ENCODE measurements at regions not wholly inside any gene's neighbourhood (a gene's known extent, or its start where the extent isn't known, plus 50 kb on each side); places are given as distances from the start of the nearest gene placed in this dataset.
"Not testable (repeated sequence)": the region's sequence is repeated elsewhere in the genome, so short reads cannot be mapped to it uniquely, and the experiment has no call there.

GRCh38 chr3:96480881-96481280, 333.5 kb upstream of the EPHA6 start:
- Histone ChIP-seq H3K27ac (ENCODE audit: low read depth in 1 of 2, low read length in 2 of 2) (no peak overlapping the region), H3K9me3 (ENCODE audit: control insufficient read depth, low read length) (no peaks in the 10 kb centered on the region), H3K36me3 (ENCODE audit: control insufficient read depth in 1 of 2, insufficient read depth in 2 of 2, low read length in 1 of 2) (no peaks in the 10 kb centered on the region), H3K4me1 (ENCODE audit: control insufficient read depth in 1 of 2, insufficient read depth in 2 of 2, low read length in 2 of 2) (no peaks in the 10 kb centered on the region), H3K27me3 (ENCODE audit: control insufficient read depth in 1 of 2, insufficient read depth in 2 of 2, low read length in 1 of 2) (no peaks in the 10 kb centered on the region), H3K4me3 (ENCODE audit: low read length in 2 of 2) (no peak overlapping the region)
- intact Hi-C loops (cut with DNase I) = no loop called here
- DNase-seq (no peak), ATAC-seq (ENCODE audit: low FRiP score) (no peak)
- 93 to 95% methylated on average over 18 of the region's 18 CpGs for WGBS, 2 donors

GRCh38 chr3:96483191-96483590, 331.2 kb upstream of the EPHA6 start:
- WGBS, 2 donors = 67 to 79% methylated on average over 1 of the region's 1 CpG
- intact Hi-C loops (cut with DNase I); H3K4me1 ChIP-seq (ENCODE audit: control insufficient read depth in 1 of 2, insufficient read depth in 2 of 2, low read length in 2 of 2); H3K27me3 ChIP-seq (ENCODE audit: control insufficient read depth in 1 of 2, insufficient read depth in 2 of 2, low read length in 1 of 2); H3K9me3 ChIP-seq (ENCODE audit: control insufficient read depth, low read length); DNase-seq; H3K4me3 ChIP-seq (ENCODE audit: low read length in 2 of 2); H3K27ac ChIP-seq (ENCODE audit: low read depth in 1 of 2, low read length in 2 of 2); H3K36me3 ChIP-seq (ENCODE audit: control insufficient read depth in 1 of 2, insufficient read depth in 2 of 2, low read length in 1 of 2); ATAC-seq (ENCODE audit: low FRiP score): not testable (repeated sequence)

- no peak for DNase-seq
- Histone ChIP-seq H3K36me3 (ENCODE audit: control insufficient read depth in 1 of 2, insufficient read depth in 2 of 2, low read length in 1 of 2) (no peaks in the 10 kb centered on the region), H3K9me3 (ENCODE audit: control insufficient read depth, low read length) (no peaks in the 10 kb centered on the region), H3K27me3 (ENCODE audit: control insufficient read depth in 1 of 2, insufficient read depth in 2 of 2, low read length in 1 of 2) (no peaks in the 10 kb centered on the region), H3K4me3 (ENCODE audit: low read length in 2 of 2) (no peak overlapping the region), H3K27ac (ENCODE audit: low read depth in 1 of 2, low read length in 2 of 2) (no peak overlapping the region), H3K4me1 (ENCODE audit: control insufficient read depth in 1 of 2, insufficient read depth in 2 of 2, low read length in 2 of 2) (no peaks in the 10 kb centered on the region)
- intact Hi-C loops (cut with DNase I) = no loop called here
- ATAC-seq (ENCODE audit: low FRiP score) = no peak
Observed at GRCh38 chr3:96483781-96484180, 330.6 kb upstream of the EPHA6 start.

GRCh38 chr3:96488708-96489107, 325.7 kb upstream of the EPHA6 start:
- intact Hi-C loops (cut with DNase I) = no loop called here

GRCh38 chr3:96491023-96491422, 323.4 kb upstream of the EPHA6 start:
- DNase-seq (no peak), ATAC-seq (ENCODE audit: low FRiP score) (no peak)
- Histone ChIP-seq H3K4me3 (ENCODE audit: low read length in 2 of 2) (no peak overlapping the region), H3K27me3 (ENCODE audit: control insufficient read depth in 1 of 2, insufficient read depth in 2 of 2, low read length in 1 of 2) (no peaks in the 10 kb centered on the region), H3K9me3 (ENCODE audit: control insufficient read depth, low read length) (peaks cover 6% of the 10 kb centered on the region), H3K27ac (ENCODE audit: low read depth in 1 of 2, low read length in 2 of 2) (no peak overlapping the region), H3K36me3 (ENCODE audit: control insufficient read depth in 1 of 2, insufficient read depth in 2 of 2, low read length in 1 of 2) (no peaks in the 10 kb centered on the region), H3K4me1 (ENCODE audit: control insufficient read depth in 1 of 2, insufficient read depth in 2 of 2, low read length in 2 of 2) (no peaks in the 10 kb centered on the region)
- intact Hi-C loops (cut with DNase I) = no loop called here

More at GRCh38 chr3:96488708-96489107, 325.7 kb upstream of the EPHA6 start:
- WGBS, 2 donors = 75 to 78% methylated on average over 4 of the region's 4 CpGs
- ATAC-seq (ENCODE audit: low FRiP score) (no peak), DNase-seq (no peak)
- Histone ChIP-seq H3K4me1 (ENCODE audit: control insufficient read depth in 1 of 2, insufficient read depth in 2 of 2, low read length in 2 of 2) (no peaks in the 10 kb centered on the region), H3K36me3 (ENCODE audit: control insufficient read depth in 1 of 2, insufficient read depth in 2 of 2, low read length in 1 of 2) (no peaks in the 10 kb centered on the region), H3K9me3 (ENCODE audit: control insufficient read depth, low read length) (peaks cover 5% of the 10 kb centered on the region), H3K27ac (ENCODE audit: low read depth in 1 of 2, low read length in 2 of 2) (no peak overlapping the region), H3K27me3 (ENCODE audit: control insufficient read depth in 1 of 2, insufficient read depth in 2 of 2, low read length in 1 of 2) (no peaks in the 10 kb centered on the region), H3K4me3 (ENCODE audit: low read length in 2 of 2) (no peak overlapping the region)

- DNase-seq = no peak
- H3K36me3 ChIP-seq (ENCODE audit: control insufficient read depth in 1 of 2, insufficient read depth in 2 of 2, low read length in 1 of 2) = no peaks in the 10 kb centered on the region
- no peak for ATAC-seq (ENCODE audit: low FRiP score)
Observed at GRCh38 chr3:96491868-96492267, 322.5 kb upstream of the EPHA6 start.

GRCh38 chr3:96510334-96510733, 304.1 kb upstream of the EPHA6 start:
- intact Hi-C loops (cut with DNase I) = no loop called here
- WGBS, 2 donors = 85 to 87% methylated on average over 7 of the region's 7 CpGs

More at GRCh38 chr3:96491868-96492267, 322.5 kb upstream of the EPHA6 start:
- H3K4me3 ChIP-seq (ENCODE audit: low read length in 2 of 2) = no peak overlapping the region
- no peaks in the 10 kb centered on the region for H3K4me1 ChIP-seq (ENCODE audit: control insufficient read depth in 1 of 2, insufficient read depth in 2 of 2, low read length in 2 of 2)
- intact Hi-C loops (cut with DNase I) = no loop called here
- no peaks in the 10 kb centered on the region for H3K27me3 ChIP-seq (ENCODE audit: control insufficient read depth in 1 of 2, insufficient read depth in 2 of 2, low read length in 1 of 2)
- H3K27ac ChIP-seq (ENCODE audit: low read depth in 1 of 2, low read length in 2 of 2) = no peak overlapping the region
- peaks cover 6% of the 10 kb centered on the region for H3K9me3 ChIP-seq (ENCODE audit: control insufficient read depth, low read length)

GRCh38 chr3:96537165-96537564, 277.2 kb upstream of the EPHA6 start:
- ATAC-seq (ENCODE audit: low FRiP score) (no peak), DNase-seq (no peak)
- intact Hi-C loops (cut with DNase I) = no loop called here
- H3K4me3 ChIP-seq (ENCODE audit: low read length in 2 of 2) = no peak overlapping the region
- no peak overlapping the region for H3K27ac ChIP-seq (ENCODE audit: low read depth in 1 of 2, low read length in 2 of 2)
- no peaks in the 10 kb centered on the region for H3K27me3 ChIP-seq (ENCODE audit: control insufficient read depth in 1 of 2, insufficient read depth in 2 of 2, low read length in 1 of 2)
- H3K9me3 ChIP-seq (ENCODE audit: control insufficient read depth, low read length) = peaks cover 1% of the 10 kb centered on the region
- H3K36me3 ChIP-seq (ENCODE audit: control insufficient read depth in 1 of 2, insufficient read depth in 2 of 2, low read length in 1 of 2) = no peaks in the 10 kb centered on the region
- H3K4me1 ChIP-seq (ENCODE audit: control insufficient read depth in 1 of 2, insufficient read depth in 2 of 2, low read length in 2 of 2) = no peaks in the 10 kb centered on the region

More at GRCh38 chr3:96510334-96510733, 304.1 kb upstream of the EPHA6 start:
- Histone ChIP-seq H3K36me3 (ENCODE audit: control insufficient read depth in 1 of 2, insufficient read depth in 2 of 2, low read length in 1 of 2) (no peaks in the 10 kb centered on the region), H3K27me3 (ENCODE audit: control insufficient read depth in 1 of 2, insufficient read depth in 2 of 2, low read length in 1 of 2) (no peaks in the 10 kb centered on the region), H3K9me3 (ENCODE audit: control insufficient read depth, low read length) (no peaks in the 10 kb centered on the region), H3K4me3 (ENCODE audit: low read length in 2 of 2) (no peak overlapping the region), H3K27ac (ENCODE audit: low read depth in 1 of 2, low read length in 2 of 2) (no peak overlapping the region), H3K4me1 (ENCODE audit: control insufficient read depth in 1 of 2, insufficient read depth in 2 of 2, low read length in 2 of 2) (no peaks in the 10 kb centered on the region)
- ATAC-seq (ENCODE audit: low FRiP score) (no peak), DNase-seq (no peak)

- peaks cover 1% of the 10 kb centered on the region for H3K9me3 ChIP-seq (ENCODE audit: control insufficient read depth, low read length)
- ATAC-seq (ENCODE audit: low FRiP score) = no peak
- no peaks in the 10 kb centered on the region for H3K36me3 ChIP-seq (ENCODE audit: control insufficient read depth in 1 of 2, insufficient read depth in 2 of 2, low read length in 1 of 2)
- DNase-seq = no peak
- no peaks in the 10 kb centered on the region for H3K27me3 ChIP-seq (ENCODE audit: control insufficient read depth in 1 of 2, insufficient read depth in 2 of 2, low read length in 1 of 2)
- H3K27ac ChIP-seq (ENCODE audit: low read depth in 1 of 2, low read length in 2 of 2) = no peak overlapping the region
- no peaks in the 10 kb centered on the region for H3K4me1 ChIP-seq (ENCODE audit: control insufficient read depth in 1 of 2, insufficient read depth in 2 of 2, low read length in 2 of 2)
- no peak overlapping the region for H3K4me3 ChIP-seq (ENCODE audit: low read length in 2 of 2)
- WGBS, 2 donors = 39 to 80% methylated on average over 1 of the region's 1 CpG
- intact Hi-C loops (cut with DNase I) = no loop called here
Observed at GRCh38 chr3:96538186-96538585, 276.2 kb upstream of the EPHA6 start.

Data from aorta (tissue), 5 donors.